ENCODE measurements at regions not wholly inside any gene's neighbourhood (a gene's known extent, or its start where the extent isn't known, plus 50 kb on each side); places are given as distances from the start of the nearest gene placed in this dataset.
A peak's percentile ranks its signal among the peaks of the same experiment; 100 is the strongest.

DNA sequence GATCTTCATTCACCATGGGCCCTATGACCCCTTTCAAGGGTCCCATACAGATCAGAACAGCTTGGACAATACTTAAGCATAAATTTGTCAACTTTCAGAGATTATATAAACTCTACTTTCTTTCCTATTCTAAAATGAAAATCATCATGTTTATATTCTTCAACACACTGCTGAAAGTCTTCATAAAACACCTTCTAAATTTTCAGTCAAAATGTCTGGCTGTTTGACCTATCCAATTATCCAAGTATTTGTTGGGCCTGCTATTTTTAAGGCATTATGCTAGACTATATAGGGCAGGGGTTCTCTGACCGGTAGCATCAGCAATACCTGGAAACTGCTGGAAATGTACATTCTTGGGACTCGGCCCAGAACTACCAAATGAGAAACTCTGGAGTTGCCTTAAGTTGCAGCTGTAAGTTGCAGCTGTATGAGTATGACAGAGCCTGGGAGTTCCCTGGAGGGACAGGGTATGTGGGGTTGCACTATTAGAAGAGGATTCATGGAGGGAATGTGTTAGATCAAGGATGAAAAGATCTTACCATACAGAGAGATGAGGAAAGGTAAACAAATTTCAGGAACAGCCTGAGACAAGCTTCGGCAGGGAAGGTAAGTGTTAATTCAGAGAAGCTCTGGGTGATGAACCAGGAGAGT lies 293.0 kb downstream of the ADGB start:
- H3K4me3 ChIP-seq (ENCODE audit: low read depth, low read length): no peak overlapping the region
- TF ChIP-seq MYC (IDR thresholded peaks at IDR 0.05; ENCODE audit: low read depth, low read length) (no peak), POLR2A (IDR thresholded peaks at IDR 0.05; ENCODE audit: extremely low read depth, insufficient read length) (no peak)
- TF ChIP-seq, protein P1, sequence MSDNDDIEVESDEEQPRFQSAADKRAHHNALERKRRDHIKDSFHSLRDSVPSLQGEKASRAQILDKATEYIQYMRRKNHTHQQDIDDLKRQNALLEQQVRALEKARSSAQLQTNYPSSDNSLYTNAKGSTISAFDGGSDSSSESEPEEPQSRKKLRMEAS (IDR thresholded peaks at IDR 0.05; ENCODE audit: low read depth, low read length): no peak
- TF ChIP-seq, protein P2, sequence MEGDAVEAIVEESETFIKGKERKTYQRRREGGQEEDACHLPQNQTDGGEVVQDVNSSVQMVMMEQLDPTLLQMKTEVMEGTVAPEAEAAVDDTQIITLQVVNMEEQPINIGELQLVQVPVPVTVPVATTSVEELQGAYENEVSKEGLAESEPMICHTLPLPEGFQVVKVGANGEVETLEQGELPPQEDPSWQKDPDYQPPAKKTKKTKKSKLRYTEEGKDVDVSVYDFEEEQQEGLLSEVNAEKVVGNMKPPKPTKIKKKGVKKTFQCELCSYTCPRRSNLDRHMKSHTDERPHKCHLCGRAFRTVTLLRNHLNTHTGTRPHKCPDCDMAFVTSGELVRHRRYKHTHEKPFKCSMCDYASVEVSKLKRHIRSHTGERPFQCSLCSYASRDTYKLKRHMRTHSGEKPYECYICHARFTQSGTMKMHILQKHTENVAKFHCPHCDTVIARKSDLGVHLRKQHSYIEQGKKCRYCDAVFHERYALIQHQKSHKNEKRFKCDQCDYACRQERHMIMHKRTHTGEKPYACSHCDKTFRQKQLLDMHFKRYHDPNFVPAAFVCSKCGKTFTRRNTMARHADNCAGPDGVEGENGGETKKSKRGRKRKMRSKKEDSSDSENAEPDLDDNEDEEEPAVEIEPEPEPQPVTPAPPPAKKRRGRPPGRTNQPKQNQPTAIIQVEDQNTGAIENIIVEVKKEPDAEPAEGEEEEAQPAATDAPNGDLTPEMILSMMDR (IDR thresholded peaks at IDR 0.05; ENCODE audit: low read depth, low read length): no peak
- no peak for DNase-seq (ENCODE audit: low read depth)

DNA sequence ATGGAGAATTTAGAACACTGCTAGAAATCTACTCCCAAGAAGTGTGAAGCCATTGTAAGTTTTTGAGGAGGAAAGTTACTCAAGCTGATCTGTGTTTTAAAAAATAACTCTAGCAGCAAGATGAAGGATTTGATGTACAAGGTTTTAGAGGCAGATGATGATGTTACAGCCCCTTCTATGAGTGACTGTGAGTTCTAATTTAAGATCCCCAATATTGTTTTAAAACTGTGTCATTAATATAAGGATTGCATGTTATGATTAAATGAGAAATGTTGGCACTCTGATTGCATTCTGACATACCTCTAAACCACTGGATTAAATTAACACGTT lies 293.5 kb downstream of the ADGB start:
- DNase-seq (ENCODE audit: low read depth): no peak
- no peak overlapping the region for H3K4me3 ChIP-seq (ENCODE audit: low read depth, low read length)
- TF ChIP-seq MYC (IDR thresholded peaks at IDR 0.05; ENCODE audit: low read depth, low read length) (no peak), POLR2A (IDR thresholded peaks at IDR 0.05; ENCODE audit: extremely low read depth, insufficient read length) (no peak)
- TF ChIP-seq, protein P2 (IDR thresholded peaks at IDR 0.05; ENCODE audit: low read depth, low read length): no peak
- TF ChIP-seq, protein P1 (IDR thresholded peaks at IDR 0.05; ENCODE audit: low read depth, low read length): no peak

DNA sequence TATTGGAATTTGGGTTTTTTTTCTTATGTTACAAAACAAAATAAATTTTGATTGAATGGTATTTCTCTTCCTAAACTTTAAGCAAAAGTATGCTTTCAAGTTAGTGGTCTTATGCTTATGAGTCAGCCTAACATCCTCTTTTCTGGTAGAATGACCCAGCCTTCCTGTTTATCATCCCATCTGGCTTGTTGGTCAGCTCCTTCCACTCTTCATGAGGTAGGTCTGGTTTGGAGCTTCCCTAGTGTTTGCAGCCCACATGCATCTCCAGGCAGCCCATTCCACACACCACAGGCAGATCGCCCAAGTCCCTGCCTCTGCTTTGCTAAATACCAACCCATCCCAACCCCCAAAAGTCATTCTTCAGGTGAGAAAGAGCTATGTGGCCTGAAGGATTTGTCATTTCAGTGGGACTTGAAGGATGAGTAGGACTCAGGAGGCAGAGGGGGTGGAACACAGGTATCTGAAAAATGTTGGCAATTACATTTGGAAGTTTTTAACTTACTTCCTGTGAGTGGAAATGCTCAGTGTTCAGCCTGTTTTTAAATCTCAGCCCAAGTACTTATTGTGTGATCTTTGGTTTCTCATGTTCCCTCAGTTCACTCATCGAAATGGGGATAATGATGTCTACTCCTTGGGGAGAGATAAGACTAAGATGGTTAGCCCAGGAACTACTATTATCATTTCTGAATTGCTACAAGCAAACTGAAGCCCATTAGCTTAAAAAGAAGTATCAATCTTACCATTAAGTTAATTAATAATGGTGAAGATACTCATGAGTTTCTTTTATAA lies 294.0 kb downstream of the ADGB start:
- TF ChIP-seq POLR2A (IDR thresholded peaks at IDR 0.05; ENCODE audit: extremely low read depth, insufficient read length): no peak
- TF ChIP-seq, protein P1 (IDR thresholded peaks at IDR 0.05; ENCODE audit: low read depth, low read length): no peak
- TF ChIP-seq, protein P2 (IDR thresholded peaks at IDR 0.05; ENCODE audit: low read depth, low read length): no peak
- H3K4me3 ChIP-seq (ENCODE audit: low read depth, low read length): no peak overlapping the region
- peak; percentile 90 for DNase-seq (ENCODE audit: low read depth)

DNA sequence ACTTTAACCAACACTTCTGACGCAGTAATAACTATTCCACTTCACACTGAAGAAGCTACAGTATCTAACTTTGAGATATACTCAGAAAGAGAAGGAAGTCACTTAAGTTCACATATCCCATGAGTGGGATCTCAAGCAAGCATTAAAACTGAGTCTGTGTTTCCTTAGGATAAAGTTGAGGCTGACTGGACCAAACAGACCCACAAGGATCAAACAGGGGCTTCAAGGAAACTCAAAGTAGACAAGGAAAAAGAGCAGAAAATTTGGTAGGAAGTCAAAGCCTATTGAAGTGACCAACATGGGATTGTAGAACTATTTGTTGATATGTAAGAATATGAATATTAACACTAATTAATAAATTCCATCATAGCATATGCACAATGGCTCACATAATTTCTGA lies 294.9 kb downstream of the ADGB start:
- DNase-seq (ENCODE audit: low read depth): no peak
- no peak overlapping the region for H3K4me3 ChIP-seq (ENCODE audit: low read depth, low read length)
- TF ChIP-seq POLR2A (IDR thresholded peaks at IDR 0.05; ENCODE audit: extremely low read depth, insufficient read length): no peak
- TF ChIP-seq, protein P2 (IDR thresholded peaks at IDR 0.05; ENCODE audit: low read depth, low read length): no peak
- no peak for TF ChIP-seq MYC (IDR thresholded peaks at IDR 0.05; ENCODE audit: low read depth, low read length)

DNA sequence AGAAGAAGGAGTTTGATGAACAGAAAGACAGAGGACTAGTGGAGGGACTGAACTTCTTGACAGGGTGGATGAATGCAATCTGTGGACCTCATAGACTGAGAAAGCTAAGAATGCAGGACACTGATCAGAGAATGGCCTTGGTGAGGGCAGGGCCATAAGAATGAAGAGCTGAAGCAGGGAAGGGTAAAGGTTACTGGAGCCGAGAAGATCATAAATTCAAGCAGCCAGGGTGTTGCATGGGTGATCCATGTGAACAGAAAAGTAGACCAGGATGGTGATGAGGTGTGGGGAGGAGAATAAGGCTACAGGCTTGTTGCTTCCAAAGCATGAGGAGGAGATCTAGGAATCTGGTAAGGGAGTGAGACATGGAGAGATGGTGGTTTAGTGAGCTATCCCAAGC lies 295.9 kb downstream of the ADGB start:
- DNase-seq (ENCODE audit: low read depth): no peak
- H3K4me3 ChIP-seq (ENCODE audit: low read depth, low read length): no peak overlapping the region
- TF ChIP-seq, protein P1 (IDR thresholded peaks at IDR 0.05; ENCODE audit: low read depth, low read length): no peak
- TF ChIP-seq POLR2A (IDR thresholded peaks at IDR 0.05; ENCODE audit: extremely low read depth, insufficient read length) (no peak), MYC (IDR thresholded peaks at IDR 0.05; ENCODE audit: low read depth, low read length) (no peak)
- TF ChIP-seq, protein P2 (IDR thresholded peaks at IDR 0.05; ENCODE audit: low read depth, low read length): no peak
